RPMI7951 (cell line): ENCODE measurements at regions not wholly inside any gene's neighbourhood (a gene's known extent, or its start where the extent isn't known, plus 50 kb on each side); places are given as distances from the start of the nearest gene placed in this dataset.

Experiments
- DNase-seq: peaks from one replicate; pipeline ENCODE4 v3.0.0-alpha.2; 2012; ENCODE audit warnings: low read depth

DNA sequence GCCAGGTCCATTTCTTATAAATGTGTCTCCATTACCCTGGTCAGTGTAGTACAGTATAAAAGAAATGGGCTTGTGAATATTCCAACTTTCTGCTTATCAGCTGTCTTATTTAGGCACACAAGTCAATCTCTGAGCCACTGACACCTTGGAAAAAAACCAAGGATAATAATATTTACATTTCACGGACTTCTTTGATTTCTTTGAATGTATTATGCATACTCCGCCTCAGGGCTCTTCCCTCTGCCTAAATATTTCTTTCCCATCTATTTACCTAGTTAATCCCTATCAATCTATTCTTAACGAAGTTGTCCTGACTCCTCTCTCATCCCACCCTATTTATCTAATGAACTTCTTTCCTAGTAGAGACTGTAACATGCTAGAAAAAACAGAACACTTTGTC is 253.8 kb downstream of the CRPPA start:
- no peak for DNase-seq

- DNase-seq = no peak
Observed at GRCh38 chr7:16144361-16144760, 277.0 kb downstream of the CRPPA start.

GRCh38 chr7:16137944-16138343 is 283.4 kb downstream of the CRPPA start:
- DNase-seq = no peak

GRCh38 chr7:16136896-16137295 is 284.4 kb downstream of the CRPPA start:
- peak; percentile 33 for DNase-seq

DNA sequence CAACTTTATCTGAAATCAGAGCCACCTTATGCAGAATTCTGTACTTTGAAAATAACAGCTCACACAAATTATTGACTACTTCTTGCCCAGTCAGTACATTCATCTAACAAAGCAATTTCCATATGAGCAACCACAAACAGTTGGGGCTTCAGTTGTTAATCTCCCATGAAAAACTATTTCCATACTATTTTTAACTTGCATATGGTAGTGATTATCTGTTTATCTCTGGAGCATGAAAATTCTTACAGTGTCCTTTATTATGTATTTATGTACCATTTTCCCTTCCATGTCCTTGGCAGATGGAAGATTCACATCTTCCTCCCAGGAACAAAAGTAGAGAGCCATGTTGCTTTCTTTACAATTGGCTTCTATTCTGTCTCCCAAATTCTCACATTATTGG is 285.7 kb downstream of the CRPPA start:
- DNase-seq = peak; percentile 71

GRCh38 chr7:16130111-16131110 is 290.9 kb downstream of the CRPPA start:
- DNase-seq = peak; percentile 51

GRCh38 chr7:16129431-16130110 is 291.8 kb downstream of the CRPPA start:
- DNase-seq = peak; percentile 85

DNA sequence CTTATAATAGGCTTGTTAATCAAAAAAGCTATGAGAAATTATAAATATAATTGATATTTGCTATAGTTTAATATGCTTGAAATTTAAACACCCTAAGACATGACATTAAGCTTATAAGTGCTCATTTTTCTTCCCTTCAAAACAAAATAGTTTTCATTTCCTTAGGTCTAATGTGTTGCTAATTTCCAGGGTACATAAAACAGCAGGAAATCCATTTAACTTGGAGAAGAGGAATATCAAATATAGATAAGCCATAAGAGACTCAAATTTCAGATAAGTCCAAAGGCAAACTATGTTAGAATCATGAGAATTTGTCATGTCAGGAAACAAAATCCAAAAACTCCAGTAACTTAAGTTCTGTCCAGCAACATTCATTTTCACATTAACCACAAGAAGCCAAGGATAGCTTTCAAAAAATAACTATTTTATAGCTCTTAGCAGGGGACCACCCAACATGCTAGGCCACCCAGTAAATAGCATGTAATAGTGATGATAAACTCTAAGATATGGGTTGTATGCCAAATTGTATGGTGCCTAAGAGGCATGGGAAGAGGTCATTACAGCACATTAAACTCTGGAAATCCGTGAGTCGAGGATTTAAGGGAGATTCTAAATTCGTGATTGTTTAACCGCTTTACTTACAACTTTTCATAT is 298.1 kb downstream of the CRPPA start:
- no peak for DNase-seq

- no peak for DNase-seq
Observed at GRCh38 chr7:16121876-16122390, 299.4 kb downstream of the CRPPA start.

- DNase-seq = no peak
Observed at GRCh38 chr7:16115374-16115773, 306.0 kb downstream of the CRPPA start.

- peak; percentile 35 for DNase-seq
Observed at GRCh38 chr7:16114633-16115032, 306.7 kb downstream of the CRPPA start.

- no peak for DNase-seq
Observed at GRCh38 chr7:16114071-16114470, 307.3 kb downstream of the CRPPA start.

DNA sequence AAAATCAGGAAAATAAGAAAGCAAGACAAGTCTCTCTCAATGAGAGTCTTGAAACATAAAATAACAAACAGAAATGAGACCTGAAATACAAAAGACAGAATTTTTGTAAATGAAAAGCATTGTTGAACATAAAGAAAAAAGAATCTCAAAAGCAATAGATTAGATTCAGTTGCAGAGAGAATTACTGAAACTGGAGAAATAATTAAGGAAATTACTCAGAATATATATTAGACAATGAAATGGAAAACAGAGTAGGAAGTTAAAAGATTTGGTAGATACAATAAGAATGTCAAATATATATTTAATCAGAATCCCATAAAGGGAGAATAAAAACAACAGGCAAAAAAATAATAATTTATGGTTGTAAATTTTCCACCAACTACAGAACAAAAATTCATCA is 308.3 kb downstream of the CRPPA start:
- DNase-seq = no peak

DNA sequence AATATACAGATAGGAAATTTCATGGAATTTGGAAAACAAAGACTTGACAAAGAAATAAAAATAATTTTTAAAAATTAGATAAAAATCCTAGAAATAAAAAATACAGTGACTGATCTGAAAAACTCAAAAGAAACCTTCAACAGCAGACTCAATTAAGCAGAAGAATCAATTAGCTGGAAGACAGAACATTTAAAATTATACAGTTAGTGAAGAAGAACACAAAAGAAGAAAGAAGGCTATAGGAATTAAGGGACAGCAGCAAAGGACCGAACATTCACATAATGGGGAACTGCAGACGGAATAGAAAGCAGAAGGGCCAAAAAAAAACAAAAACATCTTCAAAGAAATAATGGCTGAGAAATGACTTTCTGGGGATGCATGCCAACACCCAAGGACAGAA is 314.5 kb downstream of the CRPPA start:
- DNase-seq = no peak

DNA sequence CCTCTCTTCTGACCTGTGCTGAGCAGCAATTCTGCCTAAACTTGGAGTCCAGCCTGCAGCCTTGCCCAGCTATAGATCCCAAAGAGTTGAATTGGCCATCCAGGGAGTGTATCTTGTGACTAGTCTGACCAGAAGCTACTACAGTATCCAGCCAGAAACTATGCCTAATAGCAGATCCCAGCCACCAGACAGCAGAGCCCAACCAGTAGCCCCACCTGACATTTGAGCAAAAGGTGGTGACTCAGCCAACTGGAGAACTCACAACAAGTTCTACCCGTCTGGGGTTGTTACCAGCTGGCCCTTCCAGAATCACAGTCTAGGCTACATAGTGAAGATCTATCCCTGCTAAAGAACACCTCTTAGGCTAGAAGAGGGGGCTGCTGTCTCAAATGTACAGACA is 315.0 kb downstream of the CRPPA start:
- DNase-seq = no peak

- DNase-seq = no peak
Observed at GRCh38 chr7:16099302-16099849, 322.0 kb downstream of the CRPPA start.

DNA sequence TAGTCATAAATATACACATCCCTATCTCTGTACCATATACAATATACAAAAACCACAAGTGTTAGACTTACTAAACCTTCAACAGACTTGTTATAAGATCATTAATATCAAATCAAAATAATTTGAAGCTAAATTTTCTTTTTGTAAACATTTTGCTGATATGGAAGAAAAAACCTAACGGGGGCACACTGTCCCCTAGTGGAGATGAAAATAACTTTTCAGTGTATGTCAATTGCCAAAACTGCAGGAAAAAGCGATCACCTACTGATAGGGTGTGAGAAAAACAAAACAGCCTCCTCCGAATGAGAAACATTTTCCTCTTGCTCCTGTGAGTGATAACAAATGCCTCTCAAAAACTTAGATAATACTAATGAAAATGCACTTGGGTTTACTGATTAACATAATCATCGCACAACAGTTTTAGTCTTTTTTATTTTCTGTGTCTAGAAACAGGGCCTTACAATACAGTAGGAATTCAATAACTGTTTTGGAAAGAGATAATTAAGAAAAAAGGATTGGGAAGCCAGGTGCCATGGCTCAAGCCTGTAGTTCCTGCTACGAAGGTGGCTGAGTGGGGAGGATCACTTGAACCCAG is 322.7 kb downstream of the CRPPA start:
- DNase-seq = no peak

GRCh38 chr7:16098058-16098457 is 323.3 kb downstream of the CRPPA start:
- no peak for DNase-seq

GRCh38 chr7:16095171-16095950 is 326.0 kb downstream of the CRPPA start:
- DNase-seq = no peak

GRCh38 chr7:16094651-16095050 is 326.7 kb downstream of the CRPPA start:
- no peak for DNase-seq

DNA sequence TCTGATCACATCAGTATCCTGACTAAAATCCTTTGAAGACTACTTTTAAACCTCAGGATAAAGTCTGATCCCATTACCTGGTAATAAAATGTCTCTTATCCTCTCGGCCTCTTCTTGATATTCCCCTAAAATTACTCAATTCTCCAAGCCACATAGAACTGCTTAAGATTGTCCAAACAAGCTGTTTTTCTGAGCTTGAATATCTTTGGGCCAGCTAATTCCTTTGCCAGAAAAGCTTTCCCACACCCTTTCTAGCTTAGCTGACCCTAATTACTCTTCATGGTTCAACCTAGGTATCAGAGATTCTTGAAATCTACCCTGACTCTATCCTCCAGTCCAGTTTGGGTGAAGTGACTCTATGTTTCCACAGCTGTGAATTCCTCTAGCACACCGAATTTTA is 328.6 kb downstream of the CRPPA start:
- DNase-seq = no peak
